HG02870 (cell line): ENCODE measurements at regions not wholly inside any gene's neighbourhood (a gene's known extent, or its start where the extent isn't known, plus 50 kb on each side); places are given as distances from the start of the nearest gene placed in this dataset.
"Not testable (repeated sequence)": the region's sequence is repeated elsewhere in the genome, so short reads cannot be mapped to it uniquely, and the experiment has no call there.

Experiments used
- ATAC-seq: cut with Tn5 transposase; IDR thresholded peaks from one replicate; pipeline ENCODE4 v1.9.1; 2021; ENCODE audit warnings: mild to moderate bottlenecking, moderate library complexity; ENCODE audit not compliant: unreplicated experiment

DNA sequence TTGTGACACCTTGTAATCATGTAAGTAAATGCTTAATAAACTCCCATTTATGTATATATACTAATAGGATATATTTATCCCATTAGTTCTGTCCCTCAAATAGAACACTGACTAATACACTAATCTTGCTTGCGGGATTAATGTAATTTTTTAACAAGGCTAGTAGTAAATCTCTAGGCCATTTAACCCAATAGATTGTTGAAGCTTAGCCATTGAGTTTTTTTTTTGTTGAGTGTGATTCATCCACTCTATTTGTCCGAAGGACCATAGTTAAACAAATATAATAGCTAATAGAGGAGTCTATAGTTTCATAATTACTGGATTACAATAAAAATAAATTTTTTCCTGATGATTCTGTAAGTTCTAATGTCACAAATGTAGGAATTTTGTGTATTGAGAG is 474.4 kb downstream of the CDH9 start:
- ATAC-seq, result no peak

DNA sequence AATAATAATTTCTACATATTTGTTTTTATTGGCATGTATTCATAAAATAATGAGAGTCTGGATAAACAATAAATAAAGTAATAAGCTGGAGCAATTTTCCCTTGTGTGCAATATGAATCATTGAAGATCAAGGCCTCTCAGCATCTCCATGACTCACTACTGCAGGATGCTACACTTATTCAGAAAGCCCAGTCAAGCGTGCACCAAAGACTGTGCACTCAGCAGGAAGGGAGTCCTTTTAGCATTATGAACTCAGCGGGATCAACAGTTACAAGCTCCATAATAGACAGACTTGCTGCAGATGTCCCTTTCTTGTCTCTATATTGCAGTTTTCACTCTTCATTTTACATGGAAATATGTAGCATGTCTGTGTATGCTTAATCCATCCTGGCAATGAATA is 485.3 kb downstream of the CDH9 start:
- no peak for ATAC-seq

DNA sequence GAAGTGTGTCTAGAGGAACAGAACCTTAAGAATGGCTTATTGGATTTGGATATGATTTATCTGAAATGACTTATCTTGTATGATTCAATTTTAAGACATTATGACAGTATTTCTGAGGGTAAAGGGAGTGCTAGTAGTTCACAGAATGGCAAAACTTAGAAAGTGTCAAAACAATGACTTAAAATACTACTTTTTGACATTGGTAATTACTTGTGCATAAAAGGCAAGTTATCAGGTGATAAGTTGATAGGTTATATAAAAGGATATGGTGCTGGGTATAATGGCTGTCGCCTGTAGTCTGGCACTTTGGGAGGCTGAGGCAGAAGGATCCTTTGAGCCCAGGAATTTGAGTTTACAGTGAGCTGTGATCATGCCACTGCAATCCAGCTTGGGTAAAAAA is 494.4 kb downstream of the CDH9 start:
- ATAC-seq, result no peak

DNA sequence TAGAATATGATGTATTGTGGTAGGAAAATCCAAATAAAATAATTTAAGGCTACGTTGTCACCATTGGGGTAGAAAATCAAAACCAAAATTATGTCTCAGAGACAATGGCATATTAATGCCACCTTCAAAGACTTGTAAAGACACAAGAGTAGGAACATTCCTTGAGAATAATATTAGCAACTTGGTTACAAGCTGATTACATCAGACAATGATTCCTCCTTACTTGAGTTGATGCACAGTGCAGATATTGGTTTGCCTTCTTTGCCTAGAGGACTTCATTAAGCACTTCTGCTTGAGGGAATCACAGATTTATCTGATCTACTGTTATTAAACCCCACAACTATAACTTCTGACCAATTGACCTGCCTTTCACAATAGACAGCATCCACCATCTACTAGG is 500.2 kb downstream of the CDH9 start:
- ATAC-seq, result no peak

DNA sequence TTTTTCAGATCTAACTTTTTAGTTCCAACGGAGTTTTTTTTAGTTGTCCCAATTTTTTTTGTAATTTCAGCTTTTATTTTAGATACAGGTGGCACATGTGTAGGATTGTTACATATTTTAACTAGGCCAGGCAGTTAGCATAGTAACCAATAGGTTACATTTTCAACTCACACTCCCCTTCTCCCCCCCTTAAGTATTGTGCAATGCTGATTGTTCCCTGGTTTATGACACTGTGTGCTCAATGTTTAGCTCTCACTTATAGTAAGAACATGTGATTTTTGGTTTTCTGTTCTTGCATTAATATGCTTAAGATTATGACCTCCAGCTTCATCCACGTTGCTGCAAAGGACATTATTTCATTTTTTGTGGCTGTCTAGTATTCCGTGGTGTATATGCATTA is 503.2 kb downstream of the CDH9 start:
- no peak for ATAC-seq

DNA sequence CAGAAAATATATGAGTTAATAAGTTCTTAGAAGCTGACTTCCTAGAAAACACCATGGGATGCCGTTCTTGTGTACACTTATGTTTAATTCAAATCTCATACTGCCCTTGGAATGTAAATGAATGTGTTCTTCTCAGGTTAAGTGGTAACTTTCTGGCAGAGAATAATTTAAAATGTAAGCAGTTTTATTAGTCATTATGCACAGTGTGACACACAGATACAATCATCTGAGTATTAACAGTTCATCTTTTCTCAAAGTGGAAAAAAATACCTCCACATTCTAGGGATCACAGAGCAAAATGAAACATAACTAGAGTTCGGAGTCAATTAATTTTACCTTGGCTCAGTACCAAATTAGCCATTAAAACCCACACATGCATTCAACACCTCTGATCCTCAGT is 508.1 kb downstream of the CDH9 start:
- ATAC-seq, result no peak

DNA sequence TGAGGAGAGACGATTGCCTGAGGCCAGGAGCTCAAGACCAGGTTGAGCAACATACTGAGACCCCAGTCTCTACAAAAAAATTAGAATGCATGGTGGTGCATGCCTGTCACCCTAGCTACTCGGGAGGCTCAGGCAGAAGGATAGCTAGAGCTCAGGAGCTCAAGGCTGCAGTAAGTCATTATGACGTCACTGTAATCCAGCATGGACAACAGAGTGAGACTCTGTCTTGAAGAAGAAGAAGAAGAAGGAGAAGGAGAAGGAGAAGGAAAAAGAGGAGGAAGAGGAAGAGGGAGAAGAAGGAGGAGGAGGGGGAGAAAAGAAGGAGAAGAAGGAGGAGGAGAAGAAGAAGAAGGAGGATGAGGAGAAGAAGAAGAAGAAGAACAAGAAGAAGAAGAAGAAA is 519.1 kb downstream of the CDH9 start:
- ATAC-seq, result no peak

DNA sequence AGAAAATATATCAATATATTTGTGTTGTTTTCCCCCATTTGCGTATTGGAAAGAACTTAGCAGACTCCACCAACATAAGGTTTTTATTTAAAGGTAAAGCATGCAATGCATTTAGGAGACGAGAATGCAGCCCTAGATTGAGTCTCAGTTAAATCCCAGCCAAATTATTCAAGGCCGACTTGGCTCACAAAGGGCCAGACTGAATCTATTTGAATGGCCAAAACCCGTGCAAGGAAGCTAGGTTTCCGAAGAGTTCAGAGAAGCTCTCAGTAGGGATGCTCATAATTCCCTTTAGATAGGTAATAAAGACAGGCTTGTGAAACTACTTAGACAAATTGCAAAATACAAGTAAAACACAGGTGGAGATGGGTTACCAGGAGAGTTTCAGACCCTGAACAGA is 520.3 kb downstream of the CDH9 start:
- ATAC-seq, result no peak

DNA sequence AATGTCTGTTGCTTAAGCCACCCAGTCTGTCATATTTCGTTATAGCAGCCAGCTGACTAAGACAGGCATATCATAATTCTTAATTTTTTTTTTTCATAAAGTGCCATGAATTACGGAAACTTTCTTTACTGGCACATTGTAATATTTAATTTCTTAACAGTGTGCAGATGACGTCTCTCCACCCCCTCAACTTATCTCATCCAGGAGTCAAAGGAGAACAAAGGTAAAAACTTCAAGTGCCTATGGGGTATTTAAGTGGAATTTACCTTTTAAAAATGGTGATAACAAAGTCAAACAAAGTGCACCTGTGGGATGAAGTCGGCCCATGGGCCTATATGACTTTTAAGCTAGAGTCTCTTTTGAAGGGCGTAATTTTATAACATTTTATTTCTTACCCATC is 539.4 kb downstream of the CDH9 start:
- no peak for ATAC-seq

DNA sequence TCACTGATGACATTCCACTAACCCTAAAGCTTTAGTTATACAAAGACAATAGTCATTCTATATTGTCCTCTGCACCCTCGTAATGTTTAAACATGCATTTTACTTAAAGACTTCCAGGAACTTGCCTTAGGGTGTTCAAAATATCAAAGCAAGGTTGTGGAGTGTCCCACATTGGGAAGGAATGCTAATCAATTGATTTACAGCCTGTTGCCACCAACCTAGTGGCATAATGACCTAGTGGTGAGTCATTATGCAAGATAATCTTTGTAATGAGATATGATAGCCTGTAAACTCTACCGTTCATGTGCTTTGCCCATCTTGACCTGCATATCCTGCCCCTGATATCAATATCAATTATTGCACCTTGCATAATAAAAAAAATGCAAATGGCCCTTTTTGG is 542.9 kb downstream of the CDH9 start:
- ATAC-seq, result no peak

DNA sequence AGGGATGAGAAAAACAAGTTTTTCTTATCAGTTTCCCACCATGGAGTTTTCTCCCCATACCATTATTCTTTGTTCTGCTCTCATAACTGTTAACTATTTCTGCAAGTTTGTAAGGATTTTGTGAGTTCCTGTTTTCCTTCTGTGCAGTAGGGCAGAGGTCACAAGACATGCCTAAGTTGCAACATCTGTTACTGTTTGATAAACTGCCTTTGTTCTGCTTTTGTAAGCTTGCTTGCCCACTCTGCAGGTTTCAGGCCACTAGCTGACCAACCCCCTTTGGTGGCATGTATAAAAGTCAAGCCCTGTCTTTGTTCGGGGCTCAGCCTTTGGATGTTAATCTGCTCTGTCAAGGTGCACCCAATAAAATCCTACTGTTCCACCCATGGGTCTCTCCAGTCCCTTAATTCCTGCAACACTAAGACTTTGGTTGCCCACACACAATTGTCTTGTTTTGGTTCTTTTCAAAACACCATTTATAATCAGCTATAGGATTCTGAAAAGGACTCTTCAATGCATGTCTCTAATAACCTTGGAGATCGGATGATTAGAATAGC is 545.4 kb downstream of the CDH9 start:
- ATAC-seq, result no peak

DNA sequence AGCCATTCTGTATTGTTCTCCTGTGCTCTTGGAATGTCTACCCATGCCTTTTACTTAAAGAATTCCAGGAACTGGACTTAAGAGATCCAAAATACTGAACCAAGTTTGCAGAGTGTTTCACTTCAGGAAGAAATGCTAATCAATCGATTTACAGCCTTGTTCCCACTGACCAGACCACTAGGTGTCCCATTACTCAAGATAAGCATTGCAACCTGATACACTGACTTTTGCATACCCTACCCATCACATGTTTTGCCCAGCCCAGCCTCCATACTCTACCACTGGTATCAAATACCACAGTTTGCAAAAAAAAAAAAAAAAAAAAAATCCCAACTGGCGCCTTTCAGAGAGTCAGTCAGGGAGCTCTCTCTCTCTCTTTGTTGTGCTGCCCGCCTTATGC is 550.8 kb downstream of the CDH9 start:
- ATAC-seq, result no peak

DNA sequence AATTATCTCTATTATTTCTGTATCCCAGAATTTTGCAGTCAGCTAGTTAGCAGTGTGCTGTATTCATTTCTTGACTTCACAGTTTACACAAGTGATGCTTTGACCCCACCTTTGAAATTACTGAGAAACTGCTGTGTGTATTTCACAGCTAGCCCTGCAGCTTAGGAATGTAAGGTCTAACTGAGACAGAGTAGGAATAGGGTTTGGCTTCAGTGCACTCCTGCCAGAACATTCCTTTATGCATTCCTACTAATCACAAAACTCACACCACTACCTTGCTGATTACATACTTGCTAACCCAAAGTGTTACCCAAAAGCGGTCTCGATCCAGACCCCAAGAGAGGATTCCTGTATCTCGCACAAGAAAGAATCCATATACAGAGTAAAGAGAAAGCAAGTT is 551.8 kb downstream of the CDH9 start:
- no peak for ATAC-seq

DNA sequence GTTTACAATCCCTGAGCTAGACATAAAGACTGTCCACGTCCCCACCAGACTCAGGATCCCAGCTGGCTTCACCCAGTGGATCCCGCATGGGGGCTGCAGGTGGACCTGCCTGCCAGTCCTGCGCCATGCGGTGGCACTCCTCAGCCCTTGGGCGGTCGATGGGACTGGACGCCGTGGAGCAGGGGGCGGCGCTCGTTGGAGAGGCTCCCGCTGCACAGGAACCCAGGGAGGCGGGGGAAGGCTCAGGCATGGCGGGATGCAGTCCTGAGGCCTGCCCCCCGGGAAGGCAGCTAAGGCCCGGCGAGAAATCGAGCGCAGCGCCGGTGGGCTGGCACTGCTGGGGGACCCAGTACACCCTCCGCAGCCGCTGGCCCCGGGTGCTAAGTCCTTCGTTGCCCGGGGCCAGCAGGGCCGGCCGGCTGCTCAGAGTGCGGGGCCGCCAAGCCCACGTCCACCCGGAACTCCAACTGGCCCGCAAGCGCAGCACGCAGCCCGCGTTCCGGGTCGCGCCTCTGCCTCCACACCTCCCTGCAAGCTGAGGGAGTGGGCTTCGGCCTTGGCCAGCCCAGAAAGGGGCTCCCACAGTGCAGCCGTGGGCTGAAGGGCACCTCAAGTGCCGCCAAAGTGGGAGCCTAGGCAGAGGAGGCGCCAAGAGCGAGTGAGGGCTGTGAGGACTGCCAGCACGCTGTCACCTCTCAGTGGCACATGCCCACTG is 553.1 kb downstream of the CDH9 start:
- not testable (repeated sequence) for ATAC-seq

DNA sequence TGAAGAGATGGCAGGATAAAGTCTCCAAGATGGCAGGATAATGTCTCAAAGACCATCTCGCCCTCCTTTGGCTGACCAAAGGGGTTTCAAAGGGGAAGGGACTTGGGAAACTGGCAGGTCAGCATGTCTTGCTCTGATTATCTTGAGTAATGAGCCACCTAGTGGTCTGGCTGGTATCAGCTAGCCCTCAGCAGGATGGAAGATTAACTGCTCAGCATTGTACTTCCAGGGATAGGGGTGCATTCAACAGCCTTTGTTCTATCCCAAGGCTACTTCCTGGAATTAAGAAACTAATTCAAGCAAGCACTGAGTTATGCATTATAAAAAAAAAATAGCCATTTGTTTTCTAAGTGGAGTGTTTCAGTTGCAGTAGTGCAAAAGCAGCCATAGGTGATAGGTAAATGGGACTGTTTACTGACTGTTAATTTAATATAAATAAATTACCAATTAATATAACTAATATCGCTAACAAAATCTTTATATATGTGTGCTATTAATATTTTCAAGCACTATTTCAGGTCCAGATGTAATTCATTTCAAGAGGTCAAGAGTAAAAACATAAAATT is 555.5 kb downstream of the CDH9 start:
- ATAC-seq, result peak; percentile 70

DNA sequence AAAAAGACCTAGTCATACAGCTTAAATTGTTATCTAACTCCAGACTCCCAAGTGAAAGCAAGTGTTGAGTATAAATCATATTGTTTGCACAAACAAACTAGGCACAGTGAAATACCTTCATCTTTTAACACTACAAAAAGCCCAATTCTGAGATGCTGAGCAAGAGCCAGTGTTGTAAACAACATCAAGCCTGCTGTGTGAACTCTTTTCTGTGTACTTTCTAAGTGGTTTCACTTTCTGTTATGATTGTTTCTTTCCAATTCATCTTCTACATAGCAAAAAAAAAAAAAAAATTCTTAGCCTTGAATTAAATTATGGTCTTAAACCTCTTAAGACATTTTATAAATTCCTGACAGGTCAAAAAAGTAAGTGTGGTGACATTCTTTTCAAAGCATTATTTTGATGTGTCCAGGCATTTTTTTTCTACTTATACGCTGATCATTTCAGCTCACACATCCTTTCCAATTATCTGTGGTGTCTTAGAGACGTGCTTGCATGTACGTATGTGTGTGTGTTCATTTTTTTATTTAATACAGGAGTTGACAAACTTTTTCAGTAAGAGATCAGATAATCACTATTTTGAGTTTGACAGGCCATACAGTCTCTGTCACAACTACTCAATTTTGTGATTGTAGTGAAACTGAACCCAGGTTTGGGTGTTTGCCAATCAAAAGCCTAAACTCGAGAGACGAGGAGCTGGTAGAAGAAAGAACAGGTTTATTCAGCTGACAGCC is 556.1 kb downstream of the CDH9 start:
- no peak for ATAC-seq

DNA sequence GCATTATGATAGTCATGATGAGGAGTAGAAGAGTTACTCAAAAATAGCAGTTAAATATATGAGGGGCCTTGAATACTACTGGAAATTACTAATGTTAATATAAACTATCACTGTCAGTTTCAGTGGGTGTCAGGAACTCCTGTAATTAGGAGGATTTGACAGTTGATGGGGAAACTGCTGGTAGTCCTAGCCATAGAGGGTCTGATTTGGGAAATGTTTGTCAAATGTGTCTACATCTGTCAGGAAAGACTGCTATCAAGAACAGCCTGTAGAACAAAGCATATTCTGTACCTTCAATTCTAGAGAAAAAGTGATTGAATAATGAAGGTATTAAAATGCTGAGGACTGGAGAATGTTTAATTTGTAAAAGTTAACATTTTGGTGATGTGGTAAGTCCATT is 567.9 kb downstream of the CDH9 start:
- ATAC-seq, result no peak

DNA sequence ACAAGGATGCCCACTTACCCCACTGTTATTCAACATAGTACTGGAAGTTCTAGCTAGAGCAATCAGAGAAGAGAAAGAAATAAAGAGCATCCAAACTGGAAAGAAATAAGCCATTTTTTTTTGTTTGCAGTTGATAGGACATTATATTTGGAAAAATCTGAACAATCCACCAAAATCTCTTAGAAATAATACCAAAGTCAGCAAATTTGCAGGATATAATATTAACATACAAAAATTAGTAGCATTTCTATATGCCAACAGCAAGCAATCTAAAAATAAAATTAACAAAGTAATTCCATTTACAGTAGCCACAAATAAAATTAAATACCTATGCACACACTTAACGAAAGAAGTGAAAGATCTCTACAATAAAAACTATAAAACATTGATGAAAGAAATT is 599.3 kb downstream of the CDH9 start:
- no peak for ATAC-seq

DNA sequence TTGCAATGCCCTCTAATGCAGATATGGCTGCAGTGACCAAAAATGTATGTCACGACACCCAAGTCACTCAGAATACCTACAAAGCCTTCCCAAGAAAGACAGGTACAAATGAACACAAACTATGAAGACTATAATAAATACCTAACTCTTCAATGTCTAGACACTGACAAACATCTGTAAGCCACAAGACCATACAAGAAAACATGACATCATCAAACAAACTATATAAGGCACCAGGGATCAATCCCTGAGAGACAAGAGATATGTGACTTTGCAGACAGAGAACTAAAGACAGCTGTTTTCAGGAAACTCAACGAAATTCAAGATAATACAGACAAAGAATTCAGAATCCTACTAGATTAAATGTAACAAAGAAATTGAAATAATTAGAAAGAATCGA is 603.7 kb downstream of the CDH9 start:
- ATAC-seq, result no peak

DNA sequence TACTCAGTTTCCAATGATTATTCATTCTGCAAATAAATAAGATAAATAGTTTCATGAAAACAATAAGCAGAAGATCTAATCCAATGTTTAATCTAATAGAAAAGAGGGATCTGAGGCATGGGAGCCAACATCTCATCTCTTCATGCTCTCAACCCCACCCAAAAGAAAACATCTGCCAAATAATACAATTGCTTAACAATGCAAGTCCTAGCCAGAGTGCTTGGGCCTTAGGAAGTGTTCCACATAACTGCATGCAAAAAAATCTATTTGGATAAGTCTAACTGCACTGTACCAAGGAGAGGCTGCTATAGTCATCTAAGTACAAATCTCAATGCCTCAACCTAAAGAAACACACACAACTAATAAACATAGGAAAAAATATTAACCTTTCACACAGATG is 606.0 kb downstream of the CDH9 start:
- ATAC-seq, result no peak

DNA sequence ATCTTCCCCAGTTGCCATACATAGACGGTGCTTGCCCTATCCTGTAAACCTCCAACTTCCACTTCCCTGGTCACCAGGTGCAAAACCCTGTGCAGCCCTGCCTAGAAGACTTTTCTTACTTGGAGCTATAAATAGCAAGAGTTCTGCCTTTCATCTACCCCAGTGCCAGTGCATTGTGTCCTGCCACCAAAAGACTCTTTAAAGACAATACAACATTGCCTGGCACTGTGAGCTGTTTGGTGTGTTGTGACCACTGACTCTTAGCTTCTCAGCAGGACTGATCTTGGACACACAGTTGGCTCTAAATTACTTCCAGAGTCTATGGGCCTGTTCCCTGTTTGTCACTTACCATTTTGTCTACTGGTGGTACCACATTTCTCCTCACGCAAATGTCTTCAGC is 608.1 kb downstream of the CDH9 start:
- ATAC-seq, result no peak

DNA sequence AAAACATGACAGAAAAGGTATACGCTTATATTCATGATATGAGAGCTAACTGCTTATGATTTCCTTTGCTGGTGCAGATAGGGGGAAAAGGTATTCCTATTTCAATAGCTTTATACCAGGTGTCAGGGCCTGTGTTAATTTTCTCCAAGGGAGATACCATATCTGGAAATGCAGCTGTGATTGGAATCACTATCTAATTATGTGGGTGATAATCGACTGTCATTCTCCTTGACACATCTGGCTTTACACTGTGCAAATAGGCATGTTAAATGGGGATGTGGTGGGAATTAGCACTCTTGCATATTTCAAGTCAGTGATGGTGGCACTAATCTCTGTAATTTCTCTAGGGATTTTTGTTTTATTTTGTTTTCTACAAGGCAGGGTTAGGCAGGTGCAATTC is 611.1 kb downstream of the CDH9 start:
- no peak for ATAC-seq
